ENCODE measurements at regions not wholly inside any gene's neighbourhood (a gene's known extent, or its start where the extent isn't known, plus 50 kb on each side); places are given as distances from the start of the nearest gene placed in this dataset.

DNA sequence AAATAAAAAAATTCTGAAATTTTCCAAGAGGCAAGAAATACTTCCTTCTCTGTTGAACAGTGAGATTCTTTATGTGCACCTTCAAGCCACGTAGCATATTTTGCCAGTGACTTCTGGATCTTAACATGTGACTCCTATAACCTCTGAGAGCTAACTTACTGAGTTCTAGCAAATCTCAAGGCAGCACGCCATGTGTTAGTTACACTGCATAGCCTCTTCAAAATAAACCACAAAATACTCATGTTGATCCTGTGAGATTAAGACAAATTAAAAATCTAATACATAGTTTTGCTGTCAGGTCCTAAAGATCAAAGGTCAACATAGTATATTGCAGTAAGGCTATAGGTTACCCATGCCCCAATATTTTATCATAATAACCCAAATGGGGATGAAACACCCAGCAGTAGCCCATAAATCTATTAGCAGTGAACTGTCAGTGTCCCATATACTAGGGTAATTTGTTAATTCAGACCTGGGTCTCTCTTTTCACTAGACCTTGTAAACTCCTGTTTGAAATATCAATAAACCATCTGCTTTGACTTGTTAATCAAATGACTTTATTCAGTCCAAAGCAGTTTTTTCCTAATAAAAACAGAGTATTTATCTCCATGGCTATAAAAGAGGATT, 343.1 kb downstream of the ZFHX3 start:
- H3K4me1 ChIP-seq, result no peaks in the 10 kb centered on the region
- 93% methylated on average over 2 of the region's 2 CpGs for WGBS
- no peak overlapping the region for H3K4me3 ChIP-seq
- no peaks in the 10 kb centered on the region for H3K27me3 ChIP-seq
- H3K36me3 ChIP-seq, result no peaks in the 10 kb centered on the region
- H3K27ac ChIP-seq (replicated peaks in 1 of 4), result no peak overlapping the region
- DNase-seq (ENCODE audit: extremely low spot score), result no peak
- intact Hi-C loops (cut with DNase I), result no loop called here
- H3K9me3 ChIP-seq, result peaks cover 0 to 7% (median 0%) of the 10 kb centered on the region in 4 donors
- TF ChIP-seq POLR2AphosphoS5 (IDR thresholded peaks at IDR 0.05) (no peak), POLR2A (IDR thresholded peaks at IDR 0.05; ENCODE audit: low read depth) (no peak), EP300 (IDR thresholded peaks at IDR 0.05) (no peak)
- TF ChIP-seq, protein P1, sequence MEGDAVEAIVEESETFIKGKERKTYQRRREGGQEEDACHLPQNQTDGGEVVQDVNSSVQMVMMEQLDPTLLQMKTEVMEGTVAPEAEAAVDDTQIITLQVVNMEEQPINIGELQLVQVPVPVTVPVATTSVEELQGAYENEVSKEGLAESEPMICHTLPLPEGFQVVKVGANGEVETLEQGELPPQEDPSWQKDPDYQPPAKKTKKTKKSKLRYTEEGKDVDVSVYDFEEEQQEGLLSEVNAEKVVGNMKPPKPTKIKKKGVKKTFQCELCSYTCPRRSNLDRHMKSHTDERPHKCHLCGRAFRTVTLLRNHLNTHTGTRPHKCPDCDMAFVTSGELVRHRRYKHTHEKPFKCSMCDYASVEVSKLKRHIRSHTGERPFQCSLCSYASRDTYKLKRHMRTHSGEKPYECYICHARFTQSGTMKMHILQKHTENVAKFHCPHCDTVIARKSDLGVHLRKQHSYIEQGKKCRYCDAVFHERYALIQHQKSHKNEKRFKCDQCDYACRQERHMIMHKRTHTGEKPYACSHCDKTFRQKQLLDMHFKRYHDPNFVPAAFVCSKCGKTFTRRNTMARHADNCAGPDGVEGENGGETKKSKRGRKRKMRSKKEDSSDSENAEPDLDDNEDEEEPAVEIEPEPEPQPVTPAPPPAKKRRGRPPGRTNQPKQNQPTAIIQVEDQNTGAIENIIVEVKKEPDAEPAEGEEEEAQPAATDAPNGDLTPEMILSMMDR (IDR thresholded peaks at IDR 0.05), result no peak

DNA sequence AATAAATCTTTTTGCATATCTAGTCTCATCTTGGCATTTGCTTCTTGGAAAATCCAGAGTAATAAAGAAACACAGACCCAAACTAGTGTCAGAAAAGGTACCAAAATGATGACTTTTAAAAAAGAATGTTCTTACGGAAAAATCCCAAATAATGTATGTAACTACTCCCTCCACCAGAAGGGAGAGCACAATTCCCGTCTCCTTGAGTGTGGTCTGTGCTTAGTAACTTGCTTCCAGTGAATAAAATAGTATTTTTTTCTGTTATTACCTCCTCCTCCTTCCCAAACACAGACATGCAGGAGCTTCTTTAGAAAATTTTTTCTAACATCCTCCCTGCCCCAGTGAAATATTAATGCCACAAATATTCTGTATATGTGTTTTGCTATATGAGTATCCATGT, 358.1 kb downstream of the ZFHX3 start:
- WGBS, result 69% methylated on average over 2 of the region's 2 CpGs
- no peaks in the 10 kb centered on the region for H3K36me3 ChIP-seq
- TF ChIP-seq POLR2A (IDR thresholded peaks at IDR 0.05; ENCODE audit: low read depth) (no peak), POLR2AphosphoS5 (IDR thresholded peaks at IDR 0.05) (no peak), EP300 (IDR thresholded peaks at IDR 0.05) (no peak)
- TF ChIP-seq, protein P1 (IDR thresholded peaks at IDR 0.05), result no peak
- no peaks in the 10 kb centered on the region for H3K27me3 ChIP-seq
- no peaks in the 10 kb centered on the region for H3K9me3 ChIP-seq
- H3K4me1 ChIP-seq, result no peaks in the 10 kb centered on the region
- H3K27ac ChIP-seq (replicated peaks in 1 of 4), result no peak overlapping the region
- intact Hi-C loops (cut with DNase I), result no loop called here
- DNase-seq (ENCODE audit: extremely low spot score), result no peak
- no peak overlapping the region for H3K4me3 ChIP-seq

DNA sequence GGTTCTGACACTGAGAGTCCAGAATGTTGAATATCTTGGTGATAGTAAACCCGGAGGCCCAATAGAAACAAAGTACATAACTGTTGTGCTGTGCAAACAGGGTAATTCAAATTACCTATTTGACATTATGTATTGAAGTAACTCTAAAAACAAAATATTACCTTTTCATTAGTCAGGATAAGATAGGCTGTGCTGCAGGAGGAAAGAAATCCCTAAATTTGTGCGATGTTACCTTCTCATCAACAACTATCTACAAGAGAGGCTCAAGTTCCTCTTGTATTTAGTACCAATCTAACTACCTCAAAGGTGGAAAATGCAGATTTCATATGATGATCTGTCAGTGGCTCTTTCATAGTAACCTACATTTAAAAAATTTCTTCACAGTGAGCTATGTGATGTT, 367.2 kb downstream of the ZFHX3 start:
- intact Hi-C loops (cut with DNase I), result no loop called here
- DNase-seq (ENCODE audit: extremely low spot score), result no peak
- Histone ChIP-seq H3K36me3 (no peaks in the 10 kb centered on the region), H3K27ac (replicated peaks in 1 of 4) (no peak overlapping the region), H3K4me1 (no peaks in the 10 kb centered on the region), H3K9me3 (no peaks in the 10 kb centered on the region), H3K27me3 (no peaks in the 10 kb centered on the region), H3K4me3 (no peak overlapping the region)
- TF ChIP-seq, protein P1 (IDR thresholded peaks at IDR 0.05), result no peak
- no peak for TF ChIP-seq POLR2A (IDR thresholded peaks at IDR 0.05; ENCODE audit: low read depth)
- 98% methylated on average over 2 of the region's 2 CpGs for WGBS

DNA sequence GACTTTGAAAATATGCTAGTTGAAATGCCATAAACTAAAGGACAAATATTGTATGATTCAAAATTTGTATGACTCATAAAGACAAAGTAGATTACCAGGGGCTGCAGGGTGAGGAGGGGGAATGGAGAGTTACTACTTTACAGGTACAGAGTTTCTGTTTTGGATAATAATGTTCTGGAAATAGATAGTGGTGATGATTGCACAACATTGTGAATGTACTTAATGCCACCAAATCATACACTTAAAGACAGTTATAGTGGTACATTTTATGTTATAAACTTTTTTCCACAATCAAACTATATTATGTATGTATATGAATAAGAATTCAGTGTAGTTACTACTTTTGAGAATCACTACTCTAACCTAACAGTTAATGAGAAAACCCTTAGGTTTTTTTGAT, 368.1 kb downstream of the ZFHX3 start:
- intact Hi-C loops (cut with DNase I), result no loop called here
- Histone ChIP-seq H3K27me3 (no peaks in the 10 kb centered on the region), H3K36me3 (no peaks in the 10 kb centered on the region), H3K9me3 (no peaks in the 10 kb centered on the region), H3K27ac (replicated peaks in 1 of 4) (no peak overlapping the region), H3K4me1 (no peaks in the 10 kb centered on the region), H3K4me3 (no peak overlapping the region)
- TF ChIP-seq POLR2AphosphoS5 (IDR thresholded peaks at IDR 0.05) (no peak), EP300 (IDR thresholded peaks at IDR 0.05) (no peak), POLR2A (IDR thresholded peaks at IDR 0.05; ENCODE audit: low read depth) (no peak)
- TF ChIP-seq, protein P1 (IDR thresholded peaks at IDR 0.05), result no peak
- no peak for DNase-seq (ENCODE audit: extremely low spot score)

Measured in esophagus muscularis mucosa (tissue), 4 donors.